SU-DHL-6 (cell line): ENCODE measurements at regions not wholly inside any gene's neighbourhood (a gene's known extent, or its start where the extent isn't known, plus 50 kb on each side); places are given as distances from the start of the nearest gene placed in this dataset.
A peak's percentile ranks its signal among the peaks of the same experiment; 100 is the strongest.

Experiments
- H2AFZ ChIP-seq: fragments of 200-600 bp; sonication (generic); 2 replicates; pipeline ENCODE4 v1.6.1; 2014; ENCODE audit warnings: low read depth, mild to moderate bottlenecking, moderate library complexity, mixed read lengths, antibody characterized with exemption, low read length; ENCODE audit not compliant: severe bottlenecking
- H3F3A ChIP-seq: fragments of 200-600 bp; shearing (Covaris generic); 2 replicates; pipeline ENCODE4 v1.6.0; 2016; ENCODE audit warnings: antibody characterized with exemption, mild to moderate bottlenecking; ENCODE audit not compliant: insufficient read depth
- H3K27ac ChIP-seq: fragments of 200-600 bp; sonication (generic); 2 replicates; pipeline ENCODE4 v1.5.1; 2016; ENCODE audit warnings: low read depth, mild to moderate bottlenecking, low read length, moderate library complexity, mixed read lengths
- H3K27me3 ChIP-seq: fragments of 200-600 bp; sonication (generic), shearing (Covaris generic); 2 replicates; pipeline ENCODE4 v1.6.0; 2014; ENCODE audit warnings: mild to moderate bottlenecking, low read length
- H3K36me3 ChIP-seq: fragments of 200-600 bp; sonication (generic); 2 replicates; pipeline ENCODE4 v1.6.1; 2014; ENCODE audit warnings: mild to moderate bottlenecking, low read length, mixed read lengths
- H3K4me2 ChIP-seq: fragments of 300-600, 200-600 bp; shearing (Covaris generic), sonication (generic); 2 replicates; pipeline ENCODE4 v1.6.0; 2014; ENCODE audit warnings: low read length, low read depth, mild to moderate bottlenecking; ENCODE audit not compliant: poor library complexity, severe bottlenecking
- H3K4me3 ChIP-seq: fragments of 200-600 bp; sonication (generic); 2 replicates; pipeline ENCODE4 v1.5.1; 2014; ENCODE audit warnings: antibody characterized with exemption, low read length, mild to moderate bottlenecking, mixed read lengths; ENCODE audit not compliant: insufficient read depth, poor library complexity, severe bottlenecking
- H3K79me2 ChIP-seq: fragments of 200-600 bp; sonication (generic); 2 replicates; pipeline ENCODE4 v1.6.1; 2014; ENCODE audit warnings: mild to moderate bottlenecking, low read length, moderate library complexity; ENCODE audit not compliant: insufficient read depth
- H3K9ac ChIP-seq: fragments of 200-600 bp; sonication (generic); 2 replicates; pipeline ENCODE4 v1.7.0; 2014; ENCODE audit warnings: mild to moderate bottlenecking, low read length
- H3K9me2 ChIP-seq: fragments of 200-600 bp; sonication (generic); replicated peaks from 2 replicates; pipeline ENCODE4 v1.6.1; 2014; ENCODE audit warnings: low read length; ENCODE audit not compliant: insufficient read depth
- H3K9me3 ChIP-seq: fragments of 200-600 bp; sonication (generic); 2 replicates; pipeline ENCODE4 v1.6.1; 2014; ENCODE audit warnings: low read length, mixed read lengths; ENCODE audit not compliant: insufficient read depth
- H4K20me1 ChIP-seq: fragments of 200-600 bp; sonication (generic); 2 replicates; pipeline ENCODE4 v1.6.1; 2014; ENCODE audit warnings: low read depth, mild to moderate bottlenecking, antibody characterized with exemption, low read length, moderate library complexity, mixed read lengths
- CTCF ChIP-seq: fragments of 200-600 bp; sonication (generic); IDR thresholded peaks from one replicate; pipeline ENCODE4 v1.5.1; 2017; ENCODE audit warnings: antibody characterized with exemption, mild to moderate bottlenecking, low read length, moderate library complexity; ENCODE audit not compliant: insufficient read depth, poor library complexity, severe bottlenecking
- EZH2phosphoT487 ChIP-seq: fragments of 200-600 bp; sonication (generic), shearing (Covaris generic); conservative IDR thresholded peaks from 2 replicates; pipeline ENCODE4 v1.6.1; 2018; ENCODE audit warnings: mild to moderate bottlenecking, antibody characterized with exemption, low read length, moderate library complexity, mixed read lengths

- Histone ChIP-seq H3K27ac (no peak overlapping the region), H3K27me3 (no peaks in the 10 kb centered on the region), H3F3A (peaks cover 24% of the 10 kb centered on the region), H3K9me3 (no peaks in the 10 kb centered on the region), H3K9me2 (no peaks in the 10 kb centered on the region), H3K4me2 (peak overlapping the region; percentile 41), H3K4me3 (no peak overlapping the region), H2AFZ (no peak overlapping the region), H4K20me1 (no peaks in the 10 kb centered on the region), H3K36me3 (no peaks in the 10 kb centered on the region), H3K9ac (peak overlapping the region; percentile 19; the same call in 1 of the 2 replicates), H3K79me2 (no peaks in the 10 kb centered on the region)
- TF ChIP-seq CTCF (no peak), EZH2phosphoT487 (no peak)
Measured at GRCh38 chr6:156391977-156392376, 385.2 kb upstream of the ARID1B start.

- H3K4me2 ChIP-seq, result no peak overlapping the region
Measured at GRCh38 chr6:156391061-156391672, 386.0 kb upstream of the ARID1B start.

GRCh38 chr6:156390621-156391020 lies 386.6 kb upstream of the ARID1B start:
- no peaks in the 10 kb centered on the region for H3K9me2 ChIP-seq
- H3K27me3 ChIP-seq, result no peaks in the 10 kb centered on the region
- H3K27ac ChIP-seq, result no peak overlapping the region
- no peak overlapping the region for H3K4me3 ChIP-seq
- H2AFZ ChIP-seq, result no peak overlapping the region
- H3K9ac ChIP-seq, result no peak overlapping the region
- H4K20me1 ChIP-seq, result no peaks in the 10 kb centered on the region
- H3K9me3 ChIP-seq, result no peaks in the 10 kb centered on the region
- no peaks in the 10 kb centered on the region for H3K36me3 ChIP-seq
- no peak overlapping the region for H3K4me2 ChIP-seq
- H3F3A ChIP-seq, result peaks cover 11% of the 10 kb centered on the region
- TF ChIP-seq CTCF (no peak), EZH2phosphoT487 (no peak)
- H3K79me2 ChIP-seq, result no peaks in the 10 kb centered on the region

More at GRCh38 chr6:156391061-156391672, 386.0 kb upstream of the ARID1B start:
- H3K36me3 ChIP-seq, result no peaks in the 10 kb centered on the region
- H4K20me1 ChIP-seq, result no peaks in the 10 kb centered on the region
- no peaks in the 10 kb centered on the region for H3K79me2 ChIP-seq
- no peaks in the 10 kb centered on the region for H3K9me2 ChIP-seq
- no peaks in the 10 kb centered on the region for H3K9me3 ChIP-seq
- peaks cover 16% of the 10 kb centered on the region for H3F3A ChIP-seq
- TF ChIP-seq EZH2phosphoT487 (no peak), CTCF (no peak)
- H3K27me3 ChIP-seq, result no peaks in the 10 kb centered on the region
- no peak overlapping the region for H3K27ac ChIP-seq
- H2AFZ ChIP-seq, result no peak overlapping the region
- no peak overlapping the region for H3K4me3 ChIP-seq
- H3K9ac ChIP-seq, result no peak overlapping the region
